Activated CD8-positive, alpha-beta memory T cell treated with anti-CD3 and anti-CD28 coated beads for 48 hours (primary cell): ENCODE measurements at regions not wholly inside any gene's neighbourhood (a gene's known extent, or its start where the extent isn't known, plus 50 kb on each side); places are given as distances from the start of the nearest gene placed in this dataset.
"Not testable (repeated sequence)": the region's sequence is repeated elsewhere in the genome, so short reads cannot be mapped to it uniquely, and the experiment has no call there.

Source experiments
- DNase-seq, 3 experiments: peaks; one replicate each; pipeline ENCODE4 v3.0.0-alpha.2; 2020; ENCODE audit warnings: low read depth in 2 of 3, low spot score in 2 of 3

GRCh38 chr4:118502967-118503366, 150.2 kb upstream of the PRSS12 start:
- DNase-seq: not testable (repeated sequence)

DNA sequence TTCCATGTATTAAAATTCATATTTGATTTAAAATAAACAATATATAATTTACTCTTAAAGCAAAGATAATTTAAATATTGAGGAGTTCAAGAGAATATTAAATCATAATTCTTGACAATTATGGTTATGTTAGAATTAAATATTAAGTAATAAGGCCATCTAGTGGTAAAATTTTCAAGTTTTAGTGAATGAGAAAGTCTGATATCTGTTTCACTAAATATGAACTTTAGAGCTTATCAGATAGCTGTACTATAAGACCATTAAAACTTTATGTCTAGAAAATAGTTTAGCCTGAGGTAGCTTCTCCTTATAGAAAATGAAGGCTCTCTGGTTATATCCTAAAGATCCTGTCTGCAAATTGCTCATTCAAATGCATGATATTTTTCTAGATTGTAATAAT, 152.1 kb upstream of the PRSS12 start:
- not testable (repeated sequence) for DNase-seq

GRCh38 chr4:118505491-118505890, 152.7 kb upstream of the PRSS12 start:
- DNase-seq: not testable (repeated sequence)

DNA sequence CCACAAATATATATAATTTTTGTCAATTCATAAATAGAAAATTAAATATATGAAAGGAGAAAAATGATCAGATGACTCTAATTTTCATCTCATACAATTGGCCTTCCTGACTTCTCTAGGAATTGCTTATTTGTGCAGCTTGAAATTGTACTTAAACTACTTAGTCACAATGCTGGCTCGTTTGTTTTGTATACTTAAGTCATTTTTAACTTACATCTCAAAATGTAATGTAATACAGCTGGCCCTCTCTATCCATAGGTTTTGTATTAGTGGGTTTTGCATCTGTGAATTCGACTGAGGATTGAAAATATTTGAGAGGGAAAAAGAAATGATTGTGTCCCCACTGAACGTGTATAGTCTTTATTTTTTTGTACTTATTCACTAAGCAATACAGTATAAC, 160.1 kb upstream of the PRSS12 start:
- DNase-seq: not testable (repeated sequence)

GRCh38 chr4:118514332-118514731, 161.5 kb upstream of the PRSS12 start:
- DNase-seq: not testable (repeated sequence)

DNA sequence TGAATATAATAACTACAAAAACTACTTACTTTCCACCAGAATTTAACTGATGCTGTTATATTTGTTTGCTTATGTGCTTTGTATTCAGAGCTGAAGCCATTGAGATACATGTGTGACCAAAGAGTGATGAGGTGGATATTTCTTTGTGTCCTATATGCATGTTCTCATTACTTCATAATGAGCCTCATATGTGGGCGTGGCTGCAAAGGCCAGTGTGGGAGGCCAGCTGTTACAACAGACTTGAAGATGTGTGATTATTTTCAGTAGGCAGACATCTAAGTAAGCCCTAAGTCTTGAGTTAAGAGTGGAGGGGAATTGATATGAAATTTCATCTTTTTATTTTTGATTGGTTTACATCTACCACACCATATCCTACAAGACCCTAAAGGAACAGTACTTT, 163.3 kb upstream of the PRSS12 start:
- not testable (repeated sequence) for DNase-seq

GRCh38 chr4:118530107-118530506, 155.1 kb upstream of the METTL14 start:
- DNase-seq: not testable (repeated sequence)

GRCh38 chr4:118531947-118532346, 153.2 kb upstream of the METTL14 start:
- not testable (repeated sequence) for DNase-seq

- not testable (repeated sequence) for DNase-seq
Measured at GRCh38 chr4:118535788-118536187, 149.4 kb upstream of the METTL14 start.

- not testable (repeated sequence) for DNase-seq
Measured at GRCh38 chr4:118539412-118540077, 145.6 kb upstream of the METTL14 start.

DNA sequence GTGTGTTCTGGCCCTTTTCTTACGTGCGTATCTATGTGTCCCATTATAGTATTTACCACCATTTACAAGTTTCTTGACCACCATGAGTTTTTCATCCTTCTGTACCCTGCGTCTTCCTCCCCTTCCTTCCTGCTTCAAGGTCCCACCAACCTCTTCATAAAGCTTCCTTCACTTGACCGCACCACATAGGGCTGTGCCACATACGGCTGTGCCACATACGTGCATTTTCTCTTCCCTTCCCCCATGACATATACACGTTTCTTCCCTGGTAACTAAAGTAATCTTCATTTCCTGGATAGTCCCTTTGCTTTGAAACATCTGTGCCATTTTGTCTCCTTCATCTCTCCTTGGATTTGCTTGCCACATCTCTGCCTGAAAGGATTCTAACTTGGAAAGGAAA, 128.6 kb upstream of the METTL14 start:
- DNase-seq: not testable (repeated sequence)

- no peak for DNase-seq
Measured at GRCh38 chr4:118557298-118557851, 127.8 kb upstream of the METTL14 start.

DNA sequence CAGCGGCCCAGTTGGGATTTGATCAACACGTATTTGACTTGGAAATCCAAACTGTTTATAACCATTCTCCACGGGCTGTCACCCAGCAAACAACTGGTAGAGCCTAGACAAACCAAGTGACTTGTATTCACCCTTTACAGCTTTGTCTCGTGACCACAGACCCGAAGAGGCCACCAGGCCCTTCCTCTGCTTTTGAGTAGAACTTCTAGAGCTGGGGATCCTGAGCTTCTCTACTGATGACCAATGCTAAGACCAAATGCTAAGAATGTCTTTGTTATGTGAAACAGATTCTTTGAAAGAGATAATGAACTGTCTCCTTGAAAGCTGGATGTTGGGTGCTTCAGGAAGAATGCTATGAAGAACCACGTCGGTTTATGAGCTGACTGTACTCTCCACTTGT, 127.0 kb upstream of the METTL14 start:
- not testable (repeated sequence) for DNase-seq

DNA sequence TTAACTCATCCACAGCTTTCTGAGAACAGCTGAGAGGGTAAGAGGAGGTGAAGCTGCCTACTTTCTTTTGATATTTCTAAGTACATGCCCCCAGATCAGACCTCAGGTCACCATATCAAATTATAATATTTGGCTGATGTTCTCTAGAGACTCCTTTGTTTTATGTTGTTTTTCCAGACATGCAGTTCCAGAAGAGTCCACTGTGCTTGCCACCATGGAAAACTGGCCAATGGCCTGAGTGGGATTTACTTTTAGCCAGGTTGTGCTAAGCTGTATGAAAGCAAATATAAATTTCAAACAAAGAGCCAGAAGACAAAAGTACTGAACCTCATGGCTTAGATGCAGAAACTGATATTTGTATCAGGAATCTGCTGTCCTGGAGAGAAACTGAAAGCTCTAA, 123.6 kb upstream of the METTL14 start:
- DNase-seq: not testable (repeated sequence)

- not testable (repeated sequence) for DNase-seq
Measured at GRCh38 chr4:118566003-118566513, 119.1 kb upstream of the METTL14 start.

DNA sequence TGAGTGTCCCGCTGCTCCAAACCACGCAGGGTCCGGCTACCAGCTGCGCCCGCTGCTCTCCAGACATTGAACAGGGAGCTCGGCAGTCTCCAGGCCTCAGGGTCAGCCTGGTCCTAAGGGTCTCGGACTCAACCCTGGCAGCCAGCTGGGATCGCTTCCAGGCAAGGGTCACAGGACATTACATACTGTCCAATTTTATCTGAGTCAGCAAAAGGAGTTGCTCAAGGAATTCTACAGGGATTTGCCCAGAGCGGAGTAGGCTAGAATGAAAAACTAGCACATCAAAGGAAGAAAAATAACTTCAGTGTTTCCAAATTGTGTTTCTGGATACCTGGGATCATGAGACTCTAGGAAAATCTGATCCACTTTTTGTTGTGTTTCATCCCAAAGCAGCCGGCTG, 112.2 kb upstream of the METTL14 start:
- not testable (repeated sequence) for DNase-seq

DNA sequence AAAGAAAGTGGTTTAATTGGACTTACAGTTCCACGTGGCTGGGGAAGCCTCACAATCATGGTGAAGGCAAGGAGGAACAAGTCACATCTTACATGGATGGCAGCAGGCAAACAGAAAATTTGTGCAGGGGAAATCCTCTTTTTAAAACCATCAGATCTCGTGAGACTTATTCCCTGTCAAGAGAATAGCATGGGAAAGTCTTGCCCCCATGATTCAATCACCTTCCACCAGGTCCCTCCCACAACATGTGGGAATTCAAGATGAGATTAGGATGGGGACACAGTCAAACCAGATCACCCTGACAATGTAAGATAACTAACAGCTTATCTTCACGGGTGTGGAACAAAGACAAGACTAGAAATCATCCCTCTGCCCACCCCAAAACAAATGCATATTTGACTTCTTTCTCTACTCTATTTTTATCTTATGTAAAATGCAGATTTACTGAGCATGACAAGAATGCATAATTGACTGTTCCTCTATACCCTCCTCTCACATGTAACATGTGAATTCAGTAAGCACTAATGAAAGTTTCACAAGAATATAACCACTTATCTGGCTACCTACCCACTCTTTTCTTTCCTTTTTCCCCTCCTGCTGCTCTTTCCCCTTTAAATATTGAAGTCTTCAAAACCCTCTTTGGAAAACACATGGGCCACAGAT, 110.8 kb upstream of the METTL14 start:
- not testable (repeated sequence) for DNase-seq

DNA sequence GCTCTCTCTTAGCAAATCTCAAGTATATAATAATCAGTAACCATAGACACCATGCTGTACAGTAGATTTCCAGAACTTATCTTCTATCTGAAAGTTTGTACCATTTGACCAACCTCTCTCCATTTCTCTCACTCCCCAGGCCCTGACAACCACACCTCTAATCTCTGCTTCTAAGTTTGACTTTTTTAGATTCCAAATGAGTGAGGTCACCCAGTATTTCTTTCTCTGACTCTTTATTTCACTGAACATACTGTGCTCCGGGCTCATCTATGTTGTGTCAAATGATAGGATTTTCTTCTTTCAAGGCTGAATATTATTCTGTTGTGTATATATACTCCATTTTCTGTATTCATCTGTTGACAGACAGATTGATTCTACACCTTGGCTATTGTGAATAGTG, 110.1 kb upstream of the METTL14 start:
- DNase-seq: not testable (repeated sequence)

- not testable (repeated sequence) for DNase-seq
Measured at GRCh38 chr4:118575726-118576125, 109.5 kb upstream of the METTL14 start.

DNA sequence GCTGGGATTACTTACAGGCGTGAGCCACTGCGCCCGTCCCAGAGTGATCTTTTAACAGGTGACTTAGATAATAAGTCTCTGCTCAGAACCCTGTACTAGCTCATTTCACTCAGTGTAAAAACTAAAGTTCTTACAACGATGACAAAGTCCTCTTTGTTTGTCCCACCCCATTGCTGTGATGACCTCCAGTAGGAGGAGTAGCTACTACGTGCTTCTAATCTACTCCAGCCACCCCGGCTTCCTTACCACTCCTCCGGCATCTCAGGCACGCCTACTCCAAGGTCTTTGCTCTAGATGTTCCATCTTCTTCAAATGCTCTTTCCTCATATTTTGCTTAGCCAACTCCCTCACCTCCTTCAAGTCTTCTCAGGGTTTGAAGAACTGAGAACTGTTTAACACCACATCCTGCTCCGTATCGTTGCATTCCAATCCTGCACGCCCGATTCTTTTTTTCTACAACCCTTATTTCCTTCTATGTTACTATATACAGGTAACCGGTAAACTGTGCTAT, 108.4 kb upstream of the METTL14 start:
- DNase-seq: not testable (repeated sequence)

- no peak for DNase-seq
Measured at GRCh38 chr4:118585015-118585414, 100.2 kb upstream of the METTL14 start.

- DNase-seq: no peak
Measured at GRCh38 chr4:118586357-118586790, 98.8 kb upstream of the METTL14 start.
